ENCODE measurements at regions not wholly inside any gene's neighbourhood (a gene's known extent, or its start where the extent isn't known, plus 50 kb on each side); places are given as distances from the start of the nearest gene placed in this dataset.

DNA sequence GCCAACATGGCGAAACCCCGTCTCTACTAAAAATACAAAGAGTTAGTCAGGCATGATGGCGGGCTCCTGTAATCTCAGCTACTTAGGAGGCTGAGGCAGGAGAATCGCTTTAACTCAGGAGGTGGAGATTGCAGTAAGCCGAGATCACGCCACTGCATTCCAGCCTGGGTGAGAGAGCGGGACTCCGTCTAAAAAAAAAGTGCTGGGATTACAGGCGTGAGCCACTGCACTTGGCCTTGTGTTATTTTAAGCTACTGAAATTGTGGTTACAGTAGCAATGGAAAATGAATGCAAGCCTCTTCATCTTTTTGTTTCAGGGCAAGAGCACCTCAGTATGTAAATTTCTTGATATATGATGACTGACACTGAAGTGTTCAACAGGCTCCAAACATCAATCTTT is 106.4 kb upstream of the IMMP2L start (continued):
- TF ChIP-seq GTF3C2 (IDR thresholded peaks at IDR 0.05; ENCODE audit: borderline replicate concordance, extremely low read depth, insufficient read length): no peak

DNA sequence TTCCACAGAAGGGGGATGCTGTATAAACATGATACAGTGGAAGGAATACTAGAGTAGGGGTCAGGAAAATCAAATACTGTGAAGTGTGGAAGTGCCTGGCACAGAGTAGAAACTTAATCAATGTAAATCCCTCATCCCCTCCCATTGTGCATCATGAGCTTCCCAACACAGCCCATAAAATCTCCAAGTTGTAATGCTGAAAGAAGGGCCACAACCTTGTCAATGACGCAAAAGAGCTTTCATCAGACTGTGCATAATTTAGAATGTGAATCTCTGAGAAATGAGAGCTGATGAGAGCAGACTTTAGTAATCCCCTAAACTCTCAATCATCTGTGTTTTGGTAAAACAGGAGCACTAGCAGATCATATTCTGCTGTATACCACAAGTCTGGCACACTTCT is 105.2 kb upstream of the IMMP2L start:
- TF ChIP-seq TEAD2 (tag; IDR thresholded peaks at IDR 0.05) (no peak), NR3C1 (CRISPR knock-in tag; IDR thresholded peaks at IDR 0.05) (no peak), KLF13 (tag; IDR thresholded peaks at IDR 0.05; ENCODE audit: borderline replicate concordance, low read depth) (no peak), MBD2 (IDR thresholded peaks at IDR 0.05; ENCODE audit: borderline replicate concordance, low read depth) (no peak), CREBBP (IDR thresholded peaks at IDR 0.05; ENCODE audit: low read depth, low read length) (no peak), FOXK2 (conservative IDR thresholded peaks at IDR 0.05 in 1 of 2, IDR thresholded peaks at IDR 0.05 in 1 of 2; ENCODE audit: low read depth in 2 of 2) (no peak), BRD4 (IDR thresholded peaks at IDR 0.05) (no peak), ZNF282 (CRISPR knock-in tag; IDR thresholded peaks at IDR 0.05) (no peak), RFX1 (IDR thresholded peaks at IDR 0.05) (no peak), MAFK (IDR thresholded peaks at IDR 0.05; ENCODE audit: low read length) (no peak), PYGO2 (tag; IDR thresholded peaks at IDR 0.05) (no peak), NCOA1 (IDR thresholded peaks at IDR 0.05; ENCODE audit: low read depth) (no peak), RBM15 (IDR thresholded peaks at IDR 0.05; ENCODE audit: insufficient read depth, low read length) (no peak), CREB1 (IDR thresholded peaks at IDR 0.05) (no peak), CREB1 (CRISPR knock-in tag; IDR thresholded peaks at IDR 0.05) (no peak), PHB2 (IDR thresholded peaks at IDR 0.05; ENCODE audit: low read depth) (no peak), ZKSCAN1 (IDR thresholded peaks at IDR 0.05; ENCODE audit: low read depth, low read length) (no peak), SREBF1 (IDR thresholded peaks at IDR 0.05; ENCODE audit: borderline replicate concordance, low read depth, low read length) (no peak)
- TF ChIP-seq, protein P1, sequence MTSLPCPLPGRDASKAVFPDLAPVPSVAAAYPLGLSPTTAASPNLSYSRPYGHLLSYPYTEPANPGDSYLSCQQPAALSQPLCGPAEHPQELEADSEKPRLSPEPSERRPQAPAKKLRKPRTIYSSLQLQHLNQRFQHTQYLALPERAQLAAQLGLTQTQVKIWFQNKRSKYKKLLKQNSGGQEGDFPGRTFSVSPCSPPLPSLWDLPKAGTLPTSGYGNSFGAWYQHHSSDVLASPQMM (CRISPR knock-in tag; IDR thresholded peaks at IDR 0.05): no peak
- BruUV-seq (replicated peaks): no TSS peak
- no peaks in the 10 kb centered on the region for H3K9me3 ChIP-seq (replicated peaks; ENCODE audit: control insufficient read depth, insufficient read depth, low read depth, low read length)
- 0% methylated on average over 1 of the region's 1 CpG for WGBS (ENCODE audit: insufficient coverage, low coverage, missing lambda C conversion rate)
- FAIRE-seq (no peak), DNase-seq (ENCODE audit: extremely low read depth in 1 of 4, low spot score in 3 of 4) (no peak), ATAC-seq (no peak)
- H2AFZ ChIP-seq (ENCODE audit: low read depth, low read length): no peak overlapping the region
- no peaks in the 10 kb centered on the region for H3K36me3 ChIP-seq (ENCODE audit: control insufficient read depth, insufficient read depth, low read length)
- H3K4me2 ChIP-seq (ENCODE audit: insufficient read depth, low read length): no peak overlapping the region
- H3K27me3 ChIP-seq (ENCODE audit: control insufficient read depth in 2 of 2, insufficient read depth in 2 of 2, low read length in 2 of 2): peaks cover 0 to 18% of the 10 kb centered on the region in 2 experiments; a peak in 3 of 5 replicates
- ChIA-PET POLR2A (interaction anchor here (0.6 to 1.1 kb wide), 3 partner anchors 9 to 523 kb away, joined by 3 to 6 read pairs (median 3); no protein-coding TSS in a partner anchor), CTCF (ENCODE audit: low intra/inter-chr PET ratio) (no interaction called here)
- H3K9me1 ChIP-seq (ENCODE audit: control insufficient read depth, insufficient read depth, low read length): no peaks in the 10 kb centered on the region
- H3K4me1 ChIP-seq (replicated peaks in 1 of 2; ENCODE audit: control insufficient read depth in 2 of 2, insufficient read depth in 2 of 2, low read length in 2 of 2): no peaks in the 10 kb centered on the region
- no peak overlapping the region for H3K4me3 ChIP-seq
- H3K79me2 ChIP-seq (ENCODE audit: control insufficient read depth, insufficient read depth, low read length): no peaks in the 10 kb centered on the region
- in situ Hi-C loops (cut with MboI) (no loop called here), intact Hi-C loops (cut with micrococcal nuclease) (no loop called here)
- H3K27ac ChIP-seq (ENCODE audit: extremely low read depth, low read depth, low read length): no peak overlapping the region
- H4K20me1 ChIP-seq (replicated peaks; ENCODE audit: control insufficient read depth, insufficient read depth, low read length): no peaks in the 10 kb centered on the region
- H3K9ac ChIP-seq (ENCODE audit: insufficient read depth in 1 of 2, low read depth in 2 of 2, low read length in 2 of 2): no peak overlapping the region
